ENCODE measurements at regions not wholly inside any gene's neighbourhood (a gene's known extent, or its start where the extent isn't known, plus 50 kb on each side); places are given as distances from the start of the nearest gene placed in this dataset.

DNA sequence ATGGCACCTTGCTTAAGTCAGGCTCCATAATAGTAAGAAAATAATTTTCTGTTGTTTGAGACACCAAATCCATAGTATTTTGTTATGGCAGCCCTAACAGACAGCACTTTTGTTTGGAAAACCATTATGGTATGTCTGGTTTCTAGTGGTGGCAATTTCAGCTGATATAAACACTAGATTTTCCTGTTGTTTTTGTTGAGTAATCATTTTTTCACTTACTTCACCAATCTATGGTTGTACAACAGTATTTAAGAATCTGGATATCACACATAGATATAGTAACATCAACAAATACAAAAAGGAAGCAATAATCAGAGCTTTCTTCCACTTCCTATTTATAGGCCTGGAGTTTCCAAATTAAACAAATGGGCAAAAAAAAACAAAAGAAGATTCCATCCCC lies 725.8 kb upstream of the POM121L12 start:
- Histone ChIP-seq H2BK15ac (replicated peaks; ENCODE audit: low read depth) (no peak overlapping the region), H3K4ac (ENCODE audit: low read depth, low read length) (no peak overlapping the region), H3K79me2 (ENCODE audit: control insufficient read depth, insufficient read depth, low read length) (no peaks in the 10 kb centered on the region), H3K27ac (ENCODE audit: low read depth, low read length) (no peak overlapping the region), H3K56ac (ENCODE audit: low read length) (no peak overlapping the region), H3K27me3 (ENCODE audit: insufficient read depth, low read length, poor library complexity) (no peaks in the 10 kb centered on the region), H3K18ac (ENCODE audit: low read length) (no peak overlapping the region), H3K4me2 (ENCODE audit: low read length) (no peak overlapping the region), H3K79me1 (ENCODE audit: low read length) (no peaks in the 10 kb centered on the region), H2AK5ac (ENCODE audit: low read length) (no peak overlapping the region), H3K4me1 (ENCODE audit: control insufficient read depth, low read depth, low read length) (no peaks in the 10 kb centered on the region), H3K4me3 (ENCODE audit: low read length) (no peak overlapping the region), H2BK5ac (ENCODE audit: low read length) (no peak overlapping the region), H3K23ac (ENCODE audit: low read length) (no peak overlapping the region), H4K8ac (ENCODE audit: low read depth, low read length) (no peak overlapping the region), H4K5ac (ENCODE audit: low read length) (no peak overlapping the region), H3K9ac (ENCODE audit: low read length) (no peak overlapping the region), H2BK120ac (ENCODE audit: low read depth, low read length) (no peak overlapping the region), H3K36me3 (ENCODE audit: control insufficient read depth, insufficient read depth, low read length) (no peaks in the 10 kb centered on the region)
- DNase-seq = no peak

DNA sequence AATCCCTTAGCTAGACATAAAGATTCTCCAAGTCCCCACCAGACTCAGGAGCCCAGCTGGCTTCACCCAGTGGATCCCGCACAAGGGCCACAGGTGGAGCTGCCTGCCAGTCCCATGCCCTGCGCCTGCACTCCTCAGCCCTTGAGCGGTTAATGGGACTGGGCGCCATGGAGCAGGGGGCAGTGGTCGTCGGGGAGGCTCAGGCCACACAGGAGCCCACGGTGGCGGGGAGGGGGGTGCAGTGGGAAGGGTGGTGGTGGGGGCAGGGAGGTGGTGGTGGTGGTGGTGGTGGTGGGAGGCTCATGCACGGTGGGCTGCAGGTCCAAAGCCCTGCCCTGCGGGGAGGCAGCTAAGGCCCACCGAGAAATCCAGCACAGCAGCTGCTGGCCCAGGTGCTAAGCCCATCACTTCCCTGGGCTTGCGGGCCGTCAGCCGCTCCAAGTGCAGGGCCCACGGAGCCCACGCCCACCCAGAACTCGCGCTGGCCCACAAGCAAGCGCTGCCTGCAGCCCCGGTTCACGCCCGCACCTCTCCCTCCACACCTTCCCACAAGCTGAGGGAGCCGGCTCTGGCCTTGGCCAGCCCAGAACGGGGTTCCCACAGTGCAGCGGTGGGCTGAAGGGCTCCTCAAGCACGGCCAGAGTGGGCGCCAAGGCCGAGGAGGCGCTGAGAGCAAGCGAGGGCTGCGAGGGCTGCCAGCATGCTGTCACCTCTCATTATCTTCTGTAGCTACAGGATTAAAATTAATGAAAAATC lies 732.5 kb upstream of the POM121L12 start:
- Histone ChIP-seq H3K79me1 (ENCODE audit: low read length) (no peaks in the 10 kb centered on the region), H3K27me3 (ENCODE audit: insufficient read depth, low read length, poor library complexity) (no peaks in the 10 kb centered on the region), H3K4me2 (ENCODE audit: low read length) (no peak overlapping the region), H3K4me3 (ENCODE audit: low read length) (no peak overlapping the region), H3K23ac (ENCODE audit: low read length) (no peak overlapping the region), H3K4ac (ENCODE audit: low read depth, low read length) (no peak overlapping the region), H3K79me2 (ENCODE audit: control insufficient read depth, insufficient read depth, low read length) (no peaks in the 10 kb centered on the region), H4K8ac (ENCODE audit: low read depth, low read length) (no peak overlapping the region), H3K56ac (ENCODE audit: low read length) (no peak overlapping the region), H2BK120ac (ENCODE audit: low read depth, low read length) (no peak overlapping the region), H3K4me1 (ENCODE audit: control insufficient read depth, low read depth, low read length) (no peaks in the 10 kb centered on the region), H4K5ac (ENCODE audit: low read length) (no peak overlapping the region), H3K27ac (ENCODE audit: low read depth, low read length) (no peak overlapping the region), H2AK5ac (ENCODE audit: low read length) (no peak overlapping the region), H3K36me3 (ENCODE audit: control insufficient read depth, insufficient read depth, low read length) (no peaks in the 10 kb centered on the region), H2BK15ac (replicated peaks; ENCODE audit: low read depth) (no peak overlapping the region), H3K18ac (ENCODE audit: low read length) (no peak overlapping the region), H2BK5ac (ENCODE audit: low read length) (no peak overlapping the region), H3K9ac (ENCODE audit: low read length) (no peak overlapping the region)
- WGBS (ENCODE audit: extremely low coverage, insufficient coverage, low lambda C conversion rate) = no CpG with 5 or more reads among the region's 31 CpGs
- no peak for DNase-seq

DNA sequence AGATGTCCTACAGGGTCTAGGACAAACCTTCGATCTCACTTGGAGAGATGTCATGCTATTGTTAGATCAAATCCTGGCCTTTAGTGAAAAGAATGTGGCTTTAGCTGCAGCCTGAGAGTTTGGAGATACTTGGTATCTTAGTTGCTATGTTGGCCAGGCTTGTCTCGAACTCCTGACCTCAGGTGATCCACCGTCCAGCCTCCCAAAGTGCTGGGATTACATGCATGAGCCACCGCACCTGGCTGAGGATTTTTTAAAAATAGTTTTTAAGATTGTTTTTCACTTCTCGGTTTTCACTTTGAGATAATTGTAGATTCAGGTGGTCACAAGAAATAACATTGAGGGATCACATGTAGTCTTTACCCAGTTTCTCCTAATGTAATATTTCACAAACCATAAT lies 738.3 kb upstream of the POM121L12 start:
- Histone ChIP-seq H4K8ac (ENCODE audit: low read depth, low read length) (no peak overlapping the region), H3K79me1 (ENCODE audit: low read length) (no peaks in the 10 kb centered on the region), H3K36me3 (ENCODE audit: control insufficient read depth, insufficient read depth, low read length) (no peaks in the 10 kb centered on the region), H3K27me3 (ENCODE audit: insufficient read depth, low read length, poor library complexity) (no peaks in the 10 kb centered on the region), H3K27ac (ENCODE audit: low read depth, low read length) (no peak overlapping the region), H3K9ac (ENCODE audit: low read length) (no peak overlapping the region), H3K79me2 (ENCODE audit: control insufficient read depth, insufficient read depth, low read length) (no peaks in the 10 kb centered on the region), H3K18ac (ENCODE audit: low read length) (no peak overlapping the region), H2AK5ac (ENCODE audit: low read length) (no peak overlapping the region), H2BK15ac (replicated peaks; ENCODE audit: low read depth) (no peak overlapping the region), H3K56ac (ENCODE audit: low read length) (no peak overlapping the region), H3K4ac (ENCODE audit: low read depth, low read length) (no peak overlapping the region), H3K4me2 (ENCODE audit: low read length) (no peak overlapping the region), H2BK120ac (ENCODE audit: low read depth, low read length) (no peak overlapping the region), H3K4me3 (ENCODE audit: low read length) (no peak overlapping the region), H2BK5ac (ENCODE audit: low read length) (no peak overlapping the region), H3K23ac (ENCODE audit: low read length) (no peak overlapping the region), H3K4me1 (ENCODE audit: control insufficient read depth, low read depth, low read length) (no peaks in the 10 kb centered on the region), H4K5ac (ENCODE audit: low read length) (no peak overlapping the region)
- WGBS (ENCODE audit: extremely low coverage, insufficient coverage, low lambda C conversion rate) = no CpG with 5 or more reads among the region's 5 CpGs
- no peak for DNase-seq

DNA sequence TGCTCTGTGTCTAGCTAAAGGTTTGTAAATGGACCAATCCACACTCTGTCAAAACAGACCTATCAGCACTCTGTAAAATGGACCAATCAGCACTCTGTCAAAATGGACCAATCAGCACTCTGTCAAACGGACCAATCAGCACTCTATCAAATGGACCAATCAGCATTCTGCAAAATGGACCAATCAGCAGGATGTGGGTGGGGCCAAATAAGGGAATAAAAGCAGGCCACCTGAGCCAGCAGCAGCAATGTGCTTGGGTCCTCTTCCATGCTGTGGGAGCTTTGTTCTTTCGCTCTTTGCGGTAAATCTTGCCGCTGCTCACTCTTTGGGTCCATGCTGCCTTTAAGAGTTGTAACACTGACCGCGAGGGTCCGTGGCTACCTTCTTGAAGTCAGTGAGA lies 740.5 kb upstream of the POM121L12 start:
- Histone ChIP-seq H3K56ac (ENCODE audit: low read length) (no peak overlapping the region), H3K23ac (ENCODE audit: low read length) (no peak overlapping the region), H2BK120ac (ENCODE audit: low read depth, low read length) (no peak overlapping the region), H3K4ac (ENCODE audit: low read depth, low read length) (no peak overlapping the region), H2BK15ac (replicated peaks; ENCODE audit: low read depth) (no peak overlapping the region), H3K27ac (ENCODE audit: low read depth, low read length) (no peak overlapping the region), H3K4me3 (ENCODE audit: low read length) (no peak overlapping the region), H3K4me2 (ENCODE audit: low read length) (no peak overlapping the region), H2AK5ac (ENCODE audit: low read length) (no peak overlapping the region), H3K18ac (ENCODE audit: low read length) (no peak overlapping the region), H3K79me2 (ENCODE audit: control insufficient read depth, insufficient read depth, low read length) (no peaks in the 10 kb centered on the region), H3K27me3 (ENCODE audit: insufficient read depth, low read length, poor library complexity) (no peaks in the 10 kb centered on the region), H3K79me1 (ENCODE audit: low read length) (no peaks in the 10 kb centered on the region), H3K36me3 (ENCODE audit: control insufficient read depth, insufficient read depth, low read length) (no peaks in the 10 kb centered on the region), H3K4me1 (ENCODE audit: control insufficient read depth, low read depth, low read length) (no peaks in the 10 kb centered on the region), H4K5ac (ENCODE audit: low read length) (no peak overlapping the region), H4K8ac (ENCODE audit: low read depth, low read length) (no peak overlapping the region), H2BK5ac (ENCODE audit: low read length) (no peak overlapping the region), H3K9ac (ENCODE audit: low read length) (no peak overlapping the region)
- no CpG with 5 or more reads among the region's 7 CpGs for WGBS (ENCODE audit: extremely low coverage, insufficient coverage, low lambda C conversion rate)
- DNase-seq = no peak

DNA sequence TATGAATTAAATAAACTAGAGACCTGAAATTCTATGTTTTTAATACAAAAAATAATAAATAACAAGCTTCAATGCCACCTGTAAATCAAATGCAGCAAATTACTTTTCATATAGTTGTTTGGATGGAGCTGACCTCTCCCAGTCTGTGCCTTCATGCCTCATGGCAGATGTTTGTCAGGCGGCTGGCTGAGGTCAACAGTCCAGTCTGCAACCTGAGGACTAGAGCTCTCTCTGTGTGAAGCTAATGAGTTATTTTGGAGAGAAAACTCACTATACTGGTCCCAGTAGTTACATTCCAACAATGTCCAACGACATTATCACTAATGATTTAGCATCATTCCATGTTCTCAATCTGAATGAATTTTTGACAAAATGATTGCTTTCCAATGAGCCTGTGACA lies 746.2 kb upstream of the POM121L12 start:
- Histone ChIP-seq H2BK15ac (replicated peaks; ENCODE audit: low read depth) (no peak overlapping the region), H4K8ac (ENCODE audit: low read depth, low read length) (no peak overlapping the region), H3K23ac (ENCODE audit: low read length) (no peak overlapping the region), H3K4me2 (ENCODE audit: low read length) (no peak overlapping the region), H3K4ac (ENCODE audit: low read depth, low read length) (no peak overlapping the region), H4K5ac (ENCODE audit: low read length) (no peak overlapping the region), H3K4me3 (ENCODE audit: low read length) (no peak overlapping the region), H3K56ac (ENCODE audit: low read length) (no peak overlapping the region), H2BK5ac (ENCODE audit: low read length) (no peak overlapping the region), H3K27me3 (ENCODE audit: insufficient read depth, low read length, poor library complexity) (no peaks in the 10 kb centered on the region), H3K18ac (ENCODE audit: low read length) (no peak overlapping the region), H3K4me1 (ENCODE audit: control insufficient read depth, low read depth, low read length) (no peaks in the 10 kb centered on the region), H2BK120ac (ENCODE audit: low read depth, low read length) (no peak overlapping the region), H3K27ac (ENCODE audit: low read depth, low read length) (no peak overlapping the region), H3K36me3 (ENCODE audit: control insufficient read depth, insufficient read depth, low read length) (no peaks in the 10 kb centered on the region), H3K79me2 (ENCODE audit: control insufficient read depth, insufficient read depth, low read length) (no peaks in the 10 kb centered on the region), H2AK5ac (ENCODE audit: low read length) (no peak overlapping the region), H3K9ac (ENCODE audit: low read length) (no peak overlapping the region), H3K79me1 (ENCODE audit: low read length) (no peaks in the 10 kb centered on the region)
- DNase-seq = no peak
- WGBS (ENCODE audit: extremely low coverage, insufficient coverage, low lambda C conversion rate) = no CpG with 5 or more reads among the region's 2 CpGs

DNA sequence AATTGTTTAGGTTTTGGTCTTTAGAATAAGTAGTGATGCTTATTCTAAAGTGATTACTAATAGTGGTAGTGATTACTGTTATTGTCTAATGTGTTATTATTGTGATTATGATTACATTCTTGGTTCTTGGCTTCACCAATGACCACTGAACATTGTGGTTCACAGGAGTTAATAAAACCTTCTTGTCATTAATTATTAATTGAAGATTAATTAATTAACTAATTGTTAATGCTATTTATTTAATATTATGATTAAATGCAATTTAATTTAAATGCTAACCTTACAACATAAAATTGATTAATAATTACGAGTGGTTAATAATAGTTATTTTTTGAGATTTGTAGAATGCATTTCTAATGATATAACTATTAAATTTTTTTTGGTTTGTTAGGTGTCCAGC lies 747.7 kb upstream of the POM121L12 start:
- no peak overlapping the region for H4K8ac ChIP-seq (ENCODE audit: low read depth, low read length)
- H3K4me3 ChIP-seq (ENCODE audit: low read length) = no peak overlapping the region
- H3K9ac ChIP-seq (ENCODE audit: low read length) = no peak overlapping the region
- H3K18ac ChIP-seq (ENCODE audit: low read length) = no peak overlapping the region
- H3K23ac ChIP-seq (ENCODE audit: low read length) = no peak overlapping the region
- 100% methylated on average over 1 of the region's 1 CpG for WGBS (ENCODE audit: extremely low coverage, insufficient coverage, low lambda C conversion rate)
- H3K27me3 ChIP-seq (ENCODE audit: insufficient read depth, low read length, poor library complexity) = no peaks in the 10 kb centered on the region
- H2BK5ac ChIP-seq (ENCODE audit: low read length) = no peak overlapping the region
- no peak overlapping the region for H2BK15ac ChIP-seq (replicated peaks; ENCODE audit: low read depth)
- H3K56ac ChIP-seq (ENCODE audit: low read length) = no peak overlapping the region
- H3K79me1 ChIP-seq (ENCODE audit: low read length) = no peaks in the 10 kb centered on the region
- H3K4ac ChIP-seq (ENCODE audit: low read depth, low read length) = no peak overlapping the region
- no peak overlapping the region for H2AK5ac ChIP-seq (ENCODE audit: low read length)
- no peak overlapping the region for H2BK120ac ChIP-seq (ENCODE audit: low read depth, low read length)
- H3K4me2 ChIP-seq (ENCODE audit: low read length) = no peak overlapping the region
- no peaks in the 10 kb centered on the region for H3K4me1 ChIP-seq (ENCODE audit: control insufficient read depth, low read depth, low read length)
- H3K36me3 ChIP-seq (ENCODE audit: control insufficient read depth, insufficient read depth, low read length) = no peaks in the 10 kb centered on the region
- no peak for DNase-seq
- H4K5ac ChIP-seq (ENCODE audit: low read length) = no peak overlapping the region
- H3K27ac ChIP-seq (ENCODE audit: low read depth, low read length) = no peak overlapping the region
- no peaks in the 10 kb centered on the region for H3K79me2 ChIP-seq (ENCODE audit: control insufficient read depth, insufficient read depth, low read length)
